Karpas-422 (cell line): ENCODE measurements at regions not wholly inside any gene's neighbourhood (a gene's known extent, or its start where the extent isn't known, plus 50 kb on each side); places are given as distances from the start of the nearest gene placed in this dataset.
A peak's percentile ranks its signal among the peaks of the same experiment; 100 is the strongest.
"Not testable (repeated sequence)": the region's sequence is repeated elsewhere in the genome, so short reads cannot be mapped to it uniquely, and the experiment has no call there.

Experiments
- DNase-seq: peaks from one replicate; pipeline ENCODE4 v3.0.0-alpha.2; 2015
- H2AFZ ChIP-seq: fragments of 200-600 bp; sonication (generic); 2 replicates; pipeline ENCODE4 v1.6.1; 2014; ENCODE audit warnings: antibody characterized with exemption, low read length, mixed read lengths
- H3K27ac ChIP-seq: fragments of 200-600 bp; sonication (generic); 2 replicates; pipeline ENCODE4 v1.5.1; 2014; ENCODE audit warnings: mild to moderate bottlenecking, low read length, moderate library complexity
- H3K27me3 ChIP-seq: fragments of 200-600 bp; sonication (generic); 2 replicates; pipeline ENCODE4 v1.6.1; 2014; ENCODE audit warnings: low read length, mixed read lengths
- H3K36me3 ChIP-seq: fragments of 200-600 bp; sonication (generic); 2 replicates; pipeline ENCODE4 v1.6.1; 2014; ENCODE audit warnings: low read length, mixed read lengths; ENCODE audit not compliant: insufficient read depth
- H3K4me1 ChIP-seq: fragments of 200-600 bp; sonication (generic); 2 replicates; pipeline ENCODE4 v1.6.1; 2014; ENCODE audit warnings: mild to moderate bottlenecking, low read length, mixed read lengths
- H3K4me2 ChIP-seq: fragments of 200-600 bp; sonication (generic); 2 replicates; pipeline ENCODE4 v1.6.1; 2014; ENCODE audit warnings: low read length, low read depth, mild to moderate bottlenecking; ENCODE audit not compliant: poor library complexity, severe bottlenecking
- H3K4me3 ChIP-seq: fragments of 200-600 bp; sonication (generic); 2 replicates; pipeline ENCODE4 v1.5.1; 2014; ENCODE audit warnings: mild to moderate bottlenecking, antibody characterized with exemption, low read length, mixed read lengths
- H3K79me2 ChIP-seq: fragments of 200-600 bp; sonication (generic); 2 replicates; pipeline ENCODE4 v1.6.1; 2014; ENCODE audit warnings: mild to moderate bottlenecking, low read length, mixed read lengths
- H3K9ac ChIP-seq: fragments of 200-600 bp; sonication (generic); 2 replicates; pipeline ENCODE4 v1.6.0; 2014; ENCODE audit warnings: low read length
- H3K9me2 ChIP-seq: fragments of 200-600 bp; sonication (generic), shearing (Covaris generic); replicated peaks from 2 replicates; pipeline ENCODE4 v1.6.0; 2014; ENCODE audit warnings: mild to moderate bottlenecking, low read length, moderate library complexity; ENCODE audit not compliant: insufficient read depth
- H3K9me3 ChIP-seq: fragments of 300-700, 200-600 bp; sonication (generic); 2 replicates; pipeline ENCODE4 v1.6.1; 2014; ENCODE audit warnings: low read length, mixed read lengths
- H4K20me1 ChIP-seq: fragments of 200-600 bp; sonication (generic); 2 replicates; pipeline ENCODE4 v1.6.1; 2014; ENCODE audit warnings: mild to moderate bottlenecking, antibody characterized with exemption, low read length, low read depth; ENCODE audit not compliant: insufficient read depth

DNA sequence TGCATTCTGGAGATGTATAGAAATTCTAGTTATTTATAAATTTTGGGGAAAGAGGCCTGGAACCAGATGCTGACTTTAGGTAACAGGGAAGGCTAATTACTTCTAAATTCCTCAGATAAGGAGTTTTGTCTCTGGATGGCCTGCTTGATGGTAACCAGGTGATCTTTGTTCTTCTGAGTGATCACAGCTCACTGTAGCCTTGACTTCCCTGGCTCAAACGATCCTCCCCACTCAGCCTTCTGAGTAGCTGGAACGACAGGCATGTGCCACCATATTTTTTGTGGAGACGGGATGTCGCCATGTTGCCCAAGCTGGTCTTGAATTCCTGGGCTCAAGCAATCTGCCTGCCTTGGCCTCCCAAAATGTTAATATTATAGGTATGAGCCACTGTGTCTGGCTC is 54.4 kb upstream of the MSH6 start:
- H3K4me3 ChIP-seq, result no peak overlapping the region
- H2AFZ ChIP-seq, result no peak overlapping the region
- no peaks in the 10 kb centered on the region for H4K20me1 ChIP-seq
- no peaks in the 10 kb centered on the region for H3K9me3 ChIP-seq
- peak overlapping the region; percentile 42 for H3K4me2 ChIP-seq
- DNase-seq, result no peak
- H3K9ac ChIP-seq, result no peak overlapping the region
- H3K79me2 ChIP-seq, result peaks cover 25% of the 10 kb centered on the region
- H3K9me2 ChIP-seq, result no peaks in the 10 kb centered on the region
- H3K36me3 ChIP-seq, result peaks cover 16% of the 10 kb centered on the region
- peaks cover 61% of the 10 kb centered on the region for H3K4me1 ChIP-seq
- no peaks in the 10 kb centered on the region for H3K27me3 ChIP-seq
- peak overlapping the region; percentile 99 for H3K27ac ChIP-seq

DNA sequence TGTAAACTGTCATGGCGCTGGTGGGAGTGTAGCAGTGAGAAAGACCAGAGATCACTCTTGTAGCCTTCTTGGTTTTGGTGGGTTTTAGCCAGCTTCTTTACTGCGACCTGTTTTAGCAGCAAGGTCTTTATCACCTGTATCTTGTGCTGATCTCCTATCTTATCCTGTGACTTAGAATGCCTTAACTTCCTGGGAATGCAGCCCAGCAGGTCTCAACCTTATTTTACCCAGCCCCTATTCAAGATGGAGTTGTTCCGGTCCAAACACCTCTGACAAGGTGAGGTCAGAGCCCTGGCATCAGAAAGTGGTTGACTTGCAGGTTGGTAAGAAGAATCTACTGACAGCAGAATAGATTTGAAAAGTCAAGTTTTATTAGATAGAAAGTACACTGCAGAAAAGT is 55.0 kb upstream of the MSH6 start:
- Histone ChIP-seq H2AFZ (no peak overlapping the region), H3K4me3 (no peak overlapping the region), H3K9ac (peak overlapping the region; percentile 46; the same call in 1 of the 2 replicates), H4K20me1 (no peaks in the 10 kb centered on the region), H3K27me3 (no peaks in the 10 kb centered on the region), H3K4me1 (peaks cover 62% of the 10 kb centered on the region), H3K9me3 (no peaks in the 10 kb centered on the region), H3K27ac (peak overlapping the region; percentile 99), H3K36me3 (peaks cover 16% of the 10 kb centered on the region), H3K4me2 (peak overlapping the region; percentile 42), H3K79me2 (peaks cover 25% of the 10 kb centered on the region), H3K9me2 (no peaks in the 10 kb centered on the region)
- DNase-seq, result no peak

DNA sequence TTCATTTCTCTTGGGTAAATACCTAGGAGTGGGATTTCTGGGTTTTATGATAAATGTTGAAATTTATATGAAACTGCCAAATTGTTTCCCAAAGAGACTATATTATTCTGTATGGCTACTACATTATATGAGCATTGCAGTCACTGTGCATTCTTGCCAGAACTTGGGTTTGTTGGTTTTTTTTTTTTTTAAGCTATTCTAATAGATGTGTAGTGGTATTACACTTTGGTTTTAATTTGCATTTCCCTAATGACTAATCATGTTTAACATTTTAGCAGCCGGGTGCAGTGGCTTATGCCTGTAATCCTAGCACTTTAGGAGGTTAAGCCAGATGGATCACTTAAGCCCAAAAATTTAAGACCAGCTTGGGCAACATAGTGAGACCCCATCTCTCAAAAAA is 56.0 kb upstream of the MSH6 start:
- H3K36me3 ChIP-seq, result peaks cover 16% of the 10 kb centered on the region
- H2AFZ ChIP-seq, H4K20me1 ChIP-seq, H3K9me3 ChIP-seq, H3K9me2 ChIP-seq, H3K27me3 ChIP-seq: not testable (repeated sequence)
- H3K79me2 ChIP-seq, result peaks cover 22% of the 10 kb centered on the region
- H3K27ac ChIP-seq, result peak overlapping the region; percentile 99
- peak overlapping the region; percentile 61 for H3K4me2 ChIP-seq
- peak overlapping the region; percentile 21; the same call in 1 of the 2 replicates for H3K4me3 ChIP-seq
- DNase-seq, result peak; percentile 81
- H3K9ac ChIP-seq, result peak overlapping the region; percentile 67
- H3K4me1 ChIP-seq, result peaks cover 69% of the 10 kb centered on the region

DNA sequence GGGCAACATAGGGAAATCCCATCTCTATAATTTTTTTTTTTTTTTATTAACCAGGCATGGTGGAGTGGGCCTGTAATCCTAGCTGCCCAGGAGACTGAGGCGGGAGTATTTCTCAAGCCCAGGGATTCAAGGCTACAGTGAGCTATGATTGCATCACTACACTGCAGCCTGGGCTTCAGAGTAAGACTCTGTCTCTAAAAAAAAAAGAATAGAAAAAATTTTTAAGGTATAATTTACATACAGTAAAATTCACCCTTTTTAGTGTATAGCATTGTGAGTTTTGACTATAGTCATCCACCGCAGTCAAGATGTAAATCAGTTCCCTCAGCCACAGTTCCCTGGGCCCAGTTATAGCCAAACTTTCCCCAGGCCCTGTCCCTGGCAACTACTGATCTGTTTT is 57.1 kb upstream of the MSH6 start:
- H3K9me3 ChIP-seq, result no peaks in the 10 kb centered on the region
- no peaks in the 10 kb centered on the region for H3K9me2 ChIP-seq
- peak overlapping the region; percentile 99 for H3K27ac ChIP-seq
- no peak overlapping the region for H2AFZ ChIP-seq
- peak overlapping the region; percentile 67 for H3K4me2 ChIP-seq
- H3K79me2 ChIP-seq, result peaks cover 22% of the 10 kb centered on the region
- peak overlapping the region; percentile 52 for H3K4me3 ChIP-seq
- H3K4me1 ChIP-seq, result peaks cover 79% of the 10 kb centered on the region
- peak overlapping the region; percentile 79 for H3K9ac ChIP-seq
- H3K27me3 ChIP-seq, result no peaks in the 10 kb centered on the region
- peaks cover 16% of the 10 kb centered on the region for H3K36me3 ChIP-seq
- H4K20me1 ChIP-seq, result no peaks in the 10 kb centered on the region
- DNase-seq, result peak; percentile 95

DNA sequence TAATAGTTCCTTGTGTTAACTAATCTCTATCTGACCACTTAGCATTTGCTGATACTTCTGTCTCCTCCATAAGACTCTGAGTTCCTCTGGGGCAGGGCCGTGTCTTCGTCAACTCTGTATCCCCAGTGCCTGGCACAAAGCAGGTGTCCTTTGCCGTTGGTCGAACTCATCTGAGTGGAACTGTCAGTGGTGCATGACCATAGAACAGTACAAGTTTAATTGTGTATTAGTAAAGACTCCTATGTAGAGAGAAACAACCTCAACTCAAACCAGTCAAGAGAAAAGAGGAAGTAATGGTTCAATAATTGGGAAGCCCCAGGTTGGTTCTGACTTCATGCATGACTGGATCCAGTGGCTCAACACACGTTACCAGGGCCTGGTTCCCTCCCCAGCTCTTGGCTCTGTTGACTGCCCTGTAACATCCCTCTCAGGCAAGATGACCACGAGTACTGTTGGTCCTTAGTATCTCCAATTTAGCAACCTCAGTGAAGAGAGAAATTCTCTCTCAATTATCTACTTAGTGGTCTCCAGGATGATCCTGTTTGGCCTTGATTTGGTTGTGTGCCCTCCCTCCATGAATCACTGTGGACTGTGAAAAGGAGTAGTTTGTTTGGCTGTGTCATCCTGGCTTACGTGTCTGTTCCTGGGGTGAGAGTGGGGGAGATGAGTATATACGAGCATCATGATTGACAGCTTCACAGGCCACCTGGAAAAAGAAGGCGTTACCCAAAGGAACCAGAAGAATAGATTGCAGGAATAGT is 58.5 kb upstream of the MSH6 start:
- peak overlapping the region; percentile 52; the same call in 1 of the 2 replicates for H3K4me3 ChIP-seq
- no peak overlapping the region for H2AFZ ChIP-seq
- H3K9me3 ChIP-seq, result no peaks in the 10 kb centered on the region
- peak overlapping the region; percentile 67 for H3K4me2 ChIP-seq
- peaks cover 14% of the 10 kb centered on the region for H3K36me3 ChIP-seq
- H3K9ac ChIP-seq, result peak overlapping the region; percentile 79
- H4K20me1 ChIP-seq, result no peaks in the 10 kb centered on the region
- peak; percentile 97 for DNase-seq
- H3K27me3 ChIP-seq, result no peaks in the 10 kb centered on the region
- peak overlapping the region; percentile 99 for H3K27ac ChIP-seq
- H3K9me2 ChIP-seq, result no peaks in the 10 kb centered on the region
- H3K4me1 ChIP-seq, result peaks cover 89% of the 10 kb centered on the region
- H3K79me2 ChIP-seq, result peaks cover 15% of the 10 kb centered on the region

DNA sequence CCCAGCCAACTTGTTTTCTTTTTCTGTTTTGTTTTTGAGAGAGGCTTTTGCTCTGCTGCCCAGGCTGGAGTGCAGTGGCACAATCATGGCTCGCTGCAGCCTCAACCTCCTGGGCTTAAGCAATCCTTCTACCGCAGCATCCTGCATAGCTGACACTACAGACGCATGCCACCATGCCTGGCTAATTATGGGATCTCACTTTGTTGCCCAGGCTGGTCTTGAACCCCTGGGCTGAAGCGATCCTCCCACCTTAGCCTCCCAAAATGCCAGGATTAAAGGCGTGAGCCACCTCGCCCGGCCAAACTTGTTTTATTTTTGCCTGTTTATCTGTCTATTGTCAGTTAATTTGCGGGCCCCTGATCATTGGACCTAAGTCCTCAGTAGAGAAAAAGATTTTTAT is 61.6 kb upstream of the MSH6 start:
- H3K4me3 ChIP-seq, result no peak overlapping the region
- H3K4me2 ChIP-seq, result no peak overlapping the region
- peaks cover 95% of the 10 kb centered on the region for H3K4me1 ChIP-seq
- no peaks in the 10 kb centered on the region for H3K9me3 ChIP-seq
- H2AFZ ChIP-seq, result no peak overlapping the region
- H3K27ac ChIP-seq, result peak overlapping the region; percentile 99
- H3K36me3 ChIP-seq, result no peaks in the 10 kb centered on the region
- no peaks in the 10 kb centered on the region for H3K27me3 ChIP-seq
- no peaks in the 10 kb centered on the region for H3K9me2 ChIP-seq
- H4K20me1 ChIP-seq, result no peaks in the 10 kb centered on the region
- no peaks in the 10 kb centered on the region for H3K79me2 ChIP-seq
- DNase-seq, result no peak
- H3K9ac ChIP-seq, result peak overlapping the region; percentile 13; the same call in 1 of the 2 replicates

DNA sequence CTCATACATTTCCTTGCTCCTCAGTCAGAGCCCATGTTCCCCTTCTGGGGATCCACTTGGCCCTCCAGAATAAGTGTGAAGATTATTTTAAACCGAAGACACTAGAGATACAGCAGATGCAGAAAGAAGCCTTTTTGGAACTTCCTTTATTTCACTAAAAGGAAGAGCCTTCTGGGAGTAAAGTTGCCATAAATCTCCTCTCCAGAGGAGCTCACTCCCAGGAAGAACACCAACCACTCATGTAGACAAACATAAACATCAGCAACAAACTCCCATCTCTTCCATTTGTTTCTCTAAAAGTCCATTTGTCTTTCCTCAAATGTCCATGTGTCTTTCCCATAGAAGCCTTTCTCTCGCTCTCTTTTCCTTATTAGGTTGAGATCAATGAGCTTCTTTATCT is 62.4 kb upstream of the MSH6 start:
- no peaks in the 10 kb centered on the region for H3K27me3 ChIP-seq
- DNase-seq, result no peak
- peak overlapping the region; percentile 31 for H3K4me2 ChIP-seq

DNA sequence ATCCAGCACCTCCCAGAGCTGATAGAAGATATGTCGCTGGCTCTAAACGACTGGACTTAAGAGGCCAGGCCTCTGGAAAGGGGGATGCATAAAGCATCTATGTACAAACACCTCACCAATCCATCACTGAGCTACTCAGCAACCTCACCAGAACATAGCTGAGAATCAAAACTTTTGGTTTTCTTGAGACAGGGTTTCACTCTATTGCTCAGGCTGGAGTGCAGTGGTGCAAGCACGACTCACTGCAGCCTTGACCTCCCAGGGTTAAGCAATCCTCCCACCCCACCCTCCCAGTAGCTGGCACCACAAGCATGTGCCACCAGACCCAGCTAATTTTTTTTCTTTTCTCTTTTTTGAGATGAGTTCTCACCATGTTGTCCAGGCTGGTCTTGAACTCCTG is 62.9 kb upstream of the MSH6 start:
- H3K9ac ChIP-seq, result peak overlapping the region; percentile 69
- peaks cover 97% of the 10 kb centered on the region for H3K4me1 ChIP-seq
- H3K4me3 ChIP-seq, result peak overlapping the region; percentile 9; the same call in 1 of the 2 replicates
- no peaks in the 10 kb centered on the region for H4K20me1 ChIP-seq
- H3K9me2 ChIP-seq, result no peaks in the 10 kb centered on the region
- peak overlapping the region; percentile 60 for H3K4me2 ChIP-seq
- H3K36me3 ChIP-seq, result no peaks in the 10 kb centered on the region
- H3K27ac ChIP-seq, result peak overlapping the region; percentile 99
- H2AFZ ChIP-seq, result no peak overlapping the region
- no peaks in the 10 kb centered on the region for H3K79me2 ChIP-seq
- peak; percentile 88 for DNase-seq
- no peaks in the 10 kb centered on the region for H3K9me3 ChIP-seq
- H3K27me3 ChIP-seq, result no peaks in the 10 kb centered on the region

More for the DNA sequence above, 62.4 kb upstream of the MSH6 start:
- Histone ChIP-seq H3K36me3 (no peaks in the 10 kb centered on the region), H3K9me2 (no peaks in the 10 kb centered on the region), H3K4me1 (peaks cover 97% of the 10 kb centered on the region), H3K27ac (peak overlapping the region; percentile 99), H3K4me3 (no peak overlapping the region), H3K9me3 (no peaks in the 10 kb centered on the region), H3K79me2 (no peaks in the 10 kb centered on the region), H4K20me1 (no peaks in the 10 kb centered on the region), H3K9ac (peak overlapping the region; percentile 69), H2AFZ (no peak overlapping the region)
